ENCODE measurements at regions not wholly inside any gene's neighbourhood (a gene's known extent, or its start where the extent isn't known, plus 50 kb on each side); places are given as distances from the start of the nearest gene placed in this dataset.

GRCh38 chr3:168205451-168205850 is 109.7 kb upstream of the GOLIM4 start:
- Mint-ChIP-seq H3K4me3 (ENCODE audit: unreplicated experiment) (no peak overlapping the region), H3K27ac (ENCODE audit: low read depth, unreplicated experiment) (no peak overlapping the region), H3K36me3 (ENCODE audit: insufficient read depth, unreplicated experiment) (no peaks in the 10 kb centered on the region), H3K4me1 (ENCODE audit: insufficient read depth, unreplicated experiment) (no peaks in the 10 kb centered on the region), H3K27me3 (ENCODE audit: insufficient read depth, unreplicated experiment) (peaks cover 28% of the 10 kb centered on the region), H3K9me3 (ENCODE audit: unreplicated experiment) (no peaks in the 10 kb centered on the region)
- BruUV-seq (replicated peaks): no TSS peak
- DNase-seq (ENCODE audit: unreplicated experiment): no peak
- POLR2A ChIA-PET: no interaction called here
- intact Hi-C loops (cut with micrococcal nuclease): no loop called here
- CTCF ChIA-PET: interaction anchor here (0.6 to 1.4 kb wide), 8 partner anchors 8 to 641 kb away, joined by 3 to 6 read pairs (median 3); no protein-coding TSS in a partner anchor
- no peak for TF ChIP-seq CTCF (IDR thresholded peaks at IDR 0.05; ENCODE audit: unreplicated experiment)

GRCh38 chr3:168197162-168197561 is 101.4 kb upstream of the GOLIM4 start:
- DNase-seq (ENCODE audit: unreplicated experiment): no peak
- POLR2A ChIA-PET: no interaction called here
- Mint-ChIP-seq H3K27ac (ENCODE audit: low read depth, unreplicated experiment) (no peak overlapping the region), H3K4me3 (ENCODE audit: unreplicated experiment) (no peak overlapping the region), H3K27me3 (ENCODE audit: insufficient read depth, unreplicated experiment) (no peaks in the 10 kb centered on the region), H3K36me3 (ENCODE audit: insufficient read depth, unreplicated experiment) (no peaks in the 10 kb centered on the region), H3K9me3 (ENCODE audit: unreplicated experiment) (no peaks in the 10 kb centered on the region), H3K4me1 (ENCODE audit: insufficient read depth, unreplicated experiment) (no peaks in the 10 kb centered on the region)
- intact Hi-C loops (cut with micrococcal nuclease): no loop called here
- no TSS peak for BruUV-seq (replicated peaks)
- TF ChIP-seq CTCF (IDR thresholded peaks at IDR 0.05; ENCODE audit: unreplicated experiment): no peak
- CTCF ChIA-PET: interaction anchor here (0.6 to 2.1 kb wide), 4 partner anchors 8 to 650 kb away, joined by 3 to 8 read pairs (median 3); no protein-coding TSS in a partner anchor

- no TSS peak for BruUV-seq (replicated peaks)
- Mint-ChIP-seq H3K27ac (ENCODE audit: low read depth, unreplicated experiment) (no peak overlapping the region), H3K27me3 (ENCODE audit: insufficient read depth, unreplicated experiment) (no peaks in the 10 kb centered on the region), H3K36me3 (ENCODE audit: insufficient read depth, unreplicated experiment) (no peaks in the 10 kb centered on the region), H3K4me3 (ENCODE audit: unreplicated experiment) (no peak overlapping the region), H3K4me1 (ENCODE audit: insufficient read depth, unreplicated experiment) (no peaks in the 10 kb centered on the region), H3K9me3 (ENCODE audit: unreplicated experiment) (no peaks in the 10 kb centered on the region)
- intact Hi-C loops (cut with micrococcal nuclease): no loop called here
- DNase-seq (ENCODE audit: unreplicated experiment): no peak
- CTCF ChIA-PET: interaction anchor here (0.7 to 1.8 kb wide), 3 partner anchors 19 to 57 kb away, joined by 3 to 8 read pairs (median 3); no protein-coding TSS in a partner anchor
- no peak for TF ChIP-seq CTCF (IDR thresholded peaks at IDR 0.05; ENCODE audit: unreplicated experiment)
- POLR2A ChIA-PET: no interaction called here
Measured at GRCh38 chr3:168191856-168192255, 96.1 kb upstream of the GOLIM4 start.

- no peak for TF ChIP-seq CTCF (IDR thresholded peaks at IDR 0.05; ENCODE audit: unreplicated experiment)
- CTCF ChIA-PET: interaction anchor here (1.2 kb wide), 1 partner anchor 139 kb away, joined by 3 read pairs; no protein-coding TSS in a partner anchor
Measured at GRCh38 chr3:168187233-168187632, 91.5 kb upstream of the GOLIM4 start.

More at GRCh38 chr3:168187233-168187632, 91.5 kb upstream of the GOLIM4 start:
- no TSS peak for BruUV-seq (replicated peaks)
- H3K36me3 Mint-ChIP-seq (ENCODE audit: insufficient read depth, unreplicated experiment): no peaks in the 10 kb centered on the region
- no peaks in the 10 kb centered on the region for H3K9me3 Mint-ChIP-seq (ENCODE audit: unreplicated experiment)
- no peak for DNase-seq (ENCODE audit: unreplicated experiment)
- H3K27me3 Mint-ChIP-seq (ENCODE audit: insufficient read depth, unreplicated experiment): no peaks in the 10 kb centered on the region
- no peak overlapping the region for H3K4me3 Mint-ChIP-seq (ENCODE audit: unreplicated experiment)
- POLR2A ChIA-PET: no interaction called here
- intact Hi-C loops (cut with micrococcal nuclease): no loop called here
- H3K4me1 Mint-ChIP-seq (ENCODE audit: insufficient read depth, unreplicated experiment): no peaks in the 10 kb centered on the region
- H3K27ac Mint-ChIP-seq (ENCODE audit: low read depth, unreplicated experiment): no peak overlapping the region
